Karpas-422 (cell line): ENCODE measurements at regions not wholly inside any gene's neighbourhood (a gene's known extent, or its start where the extent isn't known, plus 50 kb on each side); places are given as distances from the start of the nearest gene placed in this dataset.

Experiments used
- DNase-seq: peaks from one replicate; pipeline ENCODE4 v3.0.0-alpha.2; 2015
- H2AFZ ChIP-seq: fragments of 200-600 bp; sonication (generic); 2 replicates; pipeline ENCODE4 v1.6.1; 2014; ENCODE audit warnings: antibody characterized with exemption, low read length, mixed read lengths
- H3K27ac ChIP-seq: fragments of 200-600 bp; sonication (generic); 2 replicates; pipeline ENCODE4 v1.5.1; 2014; ENCODE audit warnings: mild to moderate bottlenecking, low read length, moderate library complexity
- H3K27me3 ChIP-seq: fragments of 200-600 bp; sonication (generic); 2 replicates; pipeline ENCODE4 v1.6.1; 2014; ENCODE audit warnings: low read length, mixed read lengths
- H3K36me3 ChIP-seq: fragments of 200-600 bp; sonication (generic); 2 replicates; pipeline ENCODE4 v1.6.1; 2014; ENCODE audit warnings: low read length, mixed read lengths; ENCODE audit not compliant: insufficient read depth
- H3K4me1 ChIP-seq: fragments of 200-600 bp; sonication (generic); 2 replicates; pipeline ENCODE4 v1.6.1; 2014; ENCODE audit warnings: mild to moderate bottlenecking, low read length, mixed read lengths
- H3K4me2 ChIP-seq: fragments of 200-600 bp; sonication (generic); 2 replicates; pipeline ENCODE4 v1.6.1; 2014; ENCODE audit warnings: low read length, low read depth, mild to moderate bottlenecking; ENCODE audit not compliant: poor library complexity, severe bottlenecking
- H3K4me3 ChIP-seq: fragments of 200-600 bp; sonication (generic); 2 replicates; pipeline ENCODE4 v1.5.1; 2014; ENCODE audit warnings: mild to moderate bottlenecking, antibody characterized with exemption, low read length, mixed read lengths
- H3K79me2 ChIP-seq: fragments of 200-600 bp; sonication (generic); 2 replicates; pipeline ENCODE4 v1.6.1; 2014; ENCODE audit warnings: mild to moderate bottlenecking, low read length, mixed read lengths
- H3K9ac ChIP-seq: fragments of 200-600 bp; sonication (generic); 2 replicates; pipeline ENCODE4 v1.6.0; 2014; ENCODE audit warnings: low read length
- H3K9me2 ChIP-seq: fragments of 200-600 bp; sonication (generic), shearing (Covaris generic); replicated peaks from 2 replicates; pipeline ENCODE4 v1.6.0; 2014; ENCODE audit warnings: mild to moderate bottlenecking, low read length, moderate library complexity; ENCODE audit not compliant: insufficient read depth
- H3K9me3 ChIP-seq: fragments of 300-700, 200-600 bp; sonication (generic); 2 replicates; pipeline ENCODE4 v1.6.1; 2014; ENCODE audit warnings: low read length, mixed read lengths
- H4K20me1 ChIP-seq: fragments of 200-600 bp; sonication (generic); 2 replicates; pipeline ENCODE4 v1.6.1; 2014; ENCODE audit warnings: mild to moderate bottlenecking, antibody characterized with exemption, low read length, low read depth; ENCODE audit not compliant: insufficient read depth

- Histone ChIP-seq H2AFZ (no peak overlapping the region), H3K4me1 (no peaks in the 10 kb centered on the region), H3K4me2 (no peak overlapping the region), H4K20me1 (no peaks in the 10 kb centered on the region), H3K4me3 (no peak overlapping the region), H3K9me2 (no peaks in the 10 kb centered on the region), H3K36me3 (no peaks in the 10 kb centered on the region), H3K27ac (no peak overlapping the region), H3K9me3 (no peaks in the 10 kb centered on the region), H3K79me2 (no peaks in the 10 kb centered on the region), H3K9ac (no peak overlapping the region), H3K27me3 (no peaks in the 10 kb centered on the region)
- DNase-seq, result no peak
These were observed 201.2 kb downstream of the NSG2 start for GRCh38 chr5:174246743-174247142.

- Histone ChIP-seq H3K9me2 (no peaks in the 10 kb centered on the region), H3K4me2 (no peak overlapping the region), H2AFZ (no peak overlapping the region), H3K27ac (no peak overlapping the region), H3K9ac (no peak overlapping the region), H3K79me2 (no peaks in the 10 kb centered on the region), H3K9me3 (no peaks in the 10 kb centered on the region), H4K20me1 (no peaks in the 10 kb centered on the region), H3K4me1 (no peaks in the 10 kb centered on the region), H3K27me3 (no peaks in the 10 kb centered on the region), H3K4me3 (no peak overlapping the region), H3K36me3 (no peaks in the 10 kb centered on the region)
- DNase-seq, result no peak
These were observed 201.8 kb downstream of the NSG2 start for GRCh38 chr5:174247301-174247700.

DNA sequence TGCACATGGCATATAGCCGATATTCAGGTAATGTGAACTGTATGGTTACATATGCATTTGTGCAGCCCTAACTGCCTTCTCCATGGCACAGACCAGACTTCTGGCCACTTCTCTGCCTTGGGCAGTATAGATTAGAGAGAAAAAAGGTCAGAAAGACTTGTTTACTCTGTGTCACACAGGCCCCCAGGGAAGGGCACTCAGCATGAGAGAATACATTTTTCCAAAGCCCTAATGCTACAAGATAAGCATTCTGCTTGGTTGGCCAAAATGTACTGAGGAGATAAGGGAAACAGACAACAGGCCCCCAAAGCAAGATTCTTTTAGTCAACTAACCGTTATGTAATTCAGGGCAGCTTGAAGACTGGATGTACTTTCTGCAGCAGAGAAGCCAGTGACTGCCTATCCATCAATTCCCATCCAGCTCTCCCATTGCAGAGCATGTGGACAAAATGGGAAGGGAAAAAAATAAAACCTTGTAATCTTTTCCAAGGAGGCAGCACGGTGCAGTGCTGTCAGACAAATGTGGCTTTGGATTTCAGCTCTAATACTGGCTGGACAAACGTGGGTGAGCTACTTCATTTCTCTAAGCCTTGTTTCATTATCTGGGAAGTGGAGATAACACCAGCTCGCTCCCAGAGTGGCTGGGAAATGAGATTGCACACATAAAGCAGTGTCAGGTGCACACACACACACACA lies 205.9 kb downstream of the NSG2 start:
- Histone ChIP-seq H3K9ac (no peak overlapping the region), H3K4me3 (no peak overlapping the region)

DNA sequence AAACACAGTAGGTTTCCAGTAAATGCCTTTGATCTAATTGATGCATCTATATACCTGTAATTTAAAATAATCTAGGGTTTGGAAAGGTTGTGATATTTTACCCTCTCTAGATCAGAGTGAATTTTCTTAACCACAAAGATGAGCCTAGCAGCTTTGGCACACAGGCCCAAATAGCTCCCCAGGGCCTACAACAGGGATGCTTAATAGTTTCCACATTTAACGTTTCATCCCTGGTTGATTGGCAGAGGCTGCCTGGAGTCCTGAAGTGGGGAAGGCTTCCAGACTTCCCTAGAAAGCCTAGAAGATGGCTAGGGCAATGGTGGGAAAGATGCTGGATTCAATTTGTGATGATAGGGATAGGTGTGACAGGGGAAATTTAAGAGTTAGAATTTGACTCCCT lies 206.6 kb downstream of the NSG2 start:
- no peaks in the 10 kb centered on the region for H4K20me1 ChIP-seq
- no peak overlapping the region for H3K4me2 ChIP-seq
- no peaks in the 10 kb centered on the region for H3K27me3 ChIP-seq
- no peak overlapping the region for H3K4me3 ChIP-seq
- H3K79me2 ChIP-seq, result no peaks in the 10 kb centered on the region
- no peaks in the 10 kb centered on the region for H3K9me3 ChIP-seq
- H2AFZ ChIP-seq, result no peak overlapping the region
- H3K9ac ChIP-seq, result no peak overlapping the region
- no peaks in the 10 kb centered on the region for H3K4me1 ChIP-seq
- H3K9me2 ChIP-seq, result no peaks in the 10 kb centered on the region
- no peak for DNase-seq
- no peaks in the 10 kb centered on the region for H3K36me3 ChIP-seq
- no peak overlapping the region for H3K27ac ChIP-seq

More for the DNA sequence above, 205.9 kb downstream of the NSG2 start:
- H3K4me1 ChIP-seq, result no peaks in the 10 kb centered on the region
- no peak overlapping the region for H3K4me2 ChIP-seq
- no peaks in the 10 kb centered on the region for H3K79me2 ChIP-seq
- no peak for DNase-seq
- no peaks in the 10 kb centered on the region for H3K27me3 ChIP-seq
- H3K9me2 ChIP-seq, result no peaks in the 10 kb centered on the region
- H2AFZ ChIP-seq, result no peak overlapping the region
- H3K36me3 ChIP-seq, result no peaks in the 10 kb centered on the region
- no peak overlapping the region for H3K27ac ChIP-seq
- H4K20me1 ChIP-seq, result no peaks in the 10 kb centered on the region
- no peaks in the 10 kb centered on the region for H3K9me3 ChIP-seq

DNA sequence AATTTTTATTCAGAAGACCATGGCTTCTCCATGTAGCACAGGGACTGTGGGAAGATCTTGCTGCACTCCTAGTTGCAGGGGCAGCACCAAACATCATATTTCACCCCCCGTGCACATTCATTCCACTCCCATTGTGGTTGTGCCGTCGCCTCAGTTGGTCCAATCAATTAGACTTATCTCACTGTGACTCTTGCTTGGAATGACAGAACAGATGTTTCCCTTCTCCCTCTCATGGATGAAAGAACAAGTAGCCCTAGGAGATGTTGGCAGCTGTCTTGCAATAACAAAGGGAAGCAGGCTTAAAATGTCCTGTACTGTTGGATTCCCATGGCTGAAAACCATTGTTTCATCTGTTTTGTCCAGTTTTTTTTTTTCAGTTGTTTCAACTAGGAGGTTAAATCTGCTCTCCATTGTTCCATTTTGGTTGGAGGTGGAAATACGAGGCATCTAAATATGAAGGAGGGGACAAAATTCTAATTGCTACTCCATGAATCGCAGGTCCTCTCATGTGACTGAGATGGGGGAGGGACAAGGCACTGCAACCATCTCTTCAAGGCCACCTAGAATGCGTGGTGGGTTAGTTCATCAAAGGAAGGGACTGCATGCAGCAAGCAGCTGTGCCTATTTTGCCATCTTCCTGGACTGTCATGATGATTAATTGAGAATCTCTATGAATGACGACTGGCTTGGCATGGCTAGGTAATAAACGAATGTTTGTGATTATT lies 214.4 kb downstream of the NSG2 start:
- H3K36me3 ChIP-seq, result no peaks in the 10 kb centered on the region
- no peaks in the 10 kb centered on the region for H3K9me3 ChIP-seq
- H3K27me3 ChIP-seq, result no peaks in the 10 kb centered on the region
- no peak overlapping the region for H2AFZ ChIP-seq
- no peak for DNase-seq
- no peaks in the 10 kb centered on the region for H3K79me2 ChIP-seq
- no peaks in the 10 kb centered on the region for H3K9me2 ChIP-seq
- H4K20me1 ChIP-seq, result no peaks in the 10 kb centered on the region
- no peak overlapping the region for H3K4me2 ChIP-seq
- H3K4me1 ChIP-seq, result no peaks in the 10 kb centered on the region
- no peak overlapping the region for H3K4me3 ChIP-seq
- no peak overlapping the region for H3K9ac ChIP-seq
- no peak overlapping the region for H3K27ac ChIP-seq

DNA sequence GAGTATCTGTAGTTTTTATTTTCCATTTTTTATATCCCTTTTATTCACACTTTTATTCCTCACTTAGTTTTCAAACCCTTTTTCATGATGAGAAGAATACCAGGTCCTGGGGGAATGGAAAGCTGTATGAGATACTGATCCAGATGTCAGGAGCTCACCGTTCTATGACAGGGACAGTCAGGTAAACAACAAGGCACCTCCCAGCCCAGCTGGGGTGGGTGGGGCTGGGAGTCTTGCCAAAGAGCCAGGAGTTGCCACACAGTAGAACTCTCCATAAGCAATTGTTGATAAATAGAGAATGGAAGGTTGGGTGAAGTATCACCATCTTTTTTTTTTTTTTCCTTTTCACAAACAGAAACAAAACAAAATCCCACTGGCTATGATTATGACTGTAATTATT lies 225.8 kb downstream of the NSG2 start:
- Histone ChIP-seq H3K27me3 (no peaks in the 10 kb centered on the region), H2AFZ (no peak overlapping the region), H3K9ac (no peak overlapping the region), H3K9me2 (no peaks in the 10 kb centered on the region), H3K4me3 (no peak overlapping the region), H3K36me3 (no peaks in the 10 kb centered on the region), H3K4me2 (no peak overlapping the region), H3K79me2 (no peaks in the 10 kb centered on the region), H3K4me1 (no peaks in the 10 kb centered on the region), H4K20me1 (no peaks in the 10 kb centered on the region), H3K27ac (no peak overlapping the region), H3K9me3 (no peaks in the 10 kb centered on the region)
- no peak for DNase-seq

DNA sequence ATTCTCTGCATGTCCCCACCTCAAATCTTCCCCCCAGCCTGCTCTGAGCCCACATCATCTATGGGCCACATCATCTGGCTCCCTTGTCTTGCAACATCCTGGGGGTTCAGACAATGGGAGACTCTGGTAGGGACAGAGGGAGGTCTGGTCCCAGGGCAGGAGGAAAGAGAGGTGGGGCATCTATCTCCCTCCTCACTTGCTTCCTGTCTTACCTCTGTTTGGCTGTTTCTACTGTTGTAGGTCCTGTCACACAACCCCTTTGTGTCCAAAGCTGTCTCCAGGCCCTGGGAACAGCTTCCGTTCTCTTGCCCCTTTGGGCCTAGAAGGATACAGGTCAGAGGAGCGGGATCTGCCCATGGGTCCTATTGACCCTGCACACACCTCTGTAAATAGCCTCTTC lies 227.2 kb downstream of the NSG2 start:
- no peaks in the 10 kb centered on the region for H3K27me3 ChIP-seq
- no peaks in the 10 kb centered on the region for H4K20me1 ChIP-seq
- H3K9me3 ChIP-seq, result no peaks in the 10 kb centered on the region
- no peaks in the 10 kb centered on the region for H3K9me2 ChIP-seq
- H3K27ac ChIP-seq, result no peak overlapping the region
- no peak overlapping the region for H3K4me2 ChIP-seq
- H3K9ac ChIP-seq, result no peak overlapping the region
- H3K4me1 ChIP-seq, result no peaks in the 10 kb centered on the region
- H3K36me3 ChIP-seq, result no peaks in the 10 kb centered on the region
- H3K79me2 ChIP-seq, result no peaks in the 10 kb centered on the region
- no peak for DNase-seq
- no peak overlapping the region for H2AFZ ChIP-seq
- no peak overlapping the region for H3K4me3 ChIP-seq

DNA sequence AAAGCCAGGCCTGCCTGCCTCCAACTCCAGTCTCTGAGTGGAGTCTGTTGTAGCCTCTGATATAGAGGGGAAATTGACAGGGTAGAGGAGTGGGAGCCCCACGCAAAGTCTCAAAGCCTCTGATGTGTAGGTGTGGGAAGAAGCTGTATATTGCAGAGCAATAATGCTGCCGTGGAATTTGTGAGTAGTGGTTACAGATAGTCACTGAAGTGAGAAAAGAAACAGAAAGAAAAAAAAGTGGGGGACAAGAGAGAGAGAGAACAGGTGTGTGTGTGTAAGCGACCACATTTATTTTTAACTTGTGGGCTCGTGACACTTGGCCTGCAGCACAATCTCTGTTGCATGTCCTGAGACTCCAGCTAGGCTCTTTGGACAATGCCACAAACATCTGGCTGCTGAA lies 227.8 kb downstream of the NSG2 start:
- no peak overlapping the region for H2AFZ ChIP-seq

More for the DNA sequence above, 227.8 kb downstream of the NSG2 start:
- H4K20me1 ChIP-seq, result no peaks in the 10 kb centered on the region
- H3K9me3 ChIP-seq, result no peaks in the 10 kb centered on the region
- H3K4me2 ChIP-seq, result no peak overlapping the region
- no peaks in the 10 kb centered on the region for H3K27me3 ChIP-seq
- no peaks in the 10 kb centered on the region for H3K36me3 ChIP-seq
- no peaks in the 10 kb centered on the region for H3K9me2 ChIP-seq
- no peaks in the 10 kb centered on the region for H3K79me2 ChIP-seq
- H3K9ac ChIP-seq, result no peak overlapping the region
- no peak overlapping the region for H3K27ac ChIP-seq
- DNase-seq, result no peak
- no peak overlapping the region for H3K4me3 ChIP-seq
- H3K4me1 ChIP-seq, result no peaks in the 10 kb centered on the region
